HEK293 (cell line): ENCODE measurements at regions not wholly inside any gene's neighbourhood (a gene's known extent, or its start where the extent isn't known, plus 50 kb on each side); places are given as distances from the start of the nearest gene placed in this dataset.
A peak's percentile ranks its signal among the peaks of the same experiment; 100 is the strongest.

Experiments
- CTCF ChIA-PET: fragments of 350-600 bp; formaldehyde crosslinking; extraction: SDS; loops from one replicate; lab custom pipeline; 2021; ENCODE audit warnings: antibody characterized with exemption; lab: Yijun Ruan, JAX
- POLR2A ChIA-PET: fragments of 300-600 bp; formaldehyde crosslinking; extraction: SDS; loops from one replicate; lab custom pipeline; 2020; ENCODE audit warnings: antibody characterized with exemption, inconsistent platforms; lab: Yijun Ruan, JAX
- H3K27ac ChIP-seq: fragments of 200-500 bp; sonication (Bioruptor generic); 2 replicates; pipeline ENCODE4 v1.5.1; 2014; ENCODE audit warnings: low read depth, low read length, control low read depth, inconsistent platforms; ENCODE audit errors: extremely low read depth
- H3K36me3 ChIP-seq, 2 experiments: fragments of 200-500 bp in 1 of 2; sonication (Bioruptor generic) in 1 of 2; 1 replicate in 1 of 2; 2 replicates in 1 of 2; pipeline ENCODE4 v1.5.1; 2014 to 2017; ENCODE audit warnings: inconsistent platforms in 2 of 2, low read length in 2 of 2; ENCODE audit not compliant: control insufficient read depth in 2 of 2, insufficient read depth in 1 of 2
- H3K4me1 ChIP-seq: fragments of 200-500 bp; sonication (Bioruptor generic); 2 replicates; pipeline ENCODE4 v1.5.1; 2014; ENCODE audit warnings: mild to moderate bottlenecking, low read length, inconsistent platforms; ENCODE audit not compliant: control insufficient read depth, insufficient read depth
- H3K4me3 ChIP-seq: 2 replicates; pipeline ENCODE4 v1.5.1; 2011; ENCODE audit warnings: low read depth, mild to moderate bottlenecking, control low read depth, low read length, moderate library complexity
- H3K9me3 ChIP-seq: fragments of 200-500 bp; sonication (Bioruptor generic); 2 replicates; pipeline ENCODE4 v1.5.1; 2014; ENCODE audit warnings: low read depth, low read length, inconsistent platforms; ENCODE audit not compliant: control insufficient read depth, insufficient read depth
- GLIS1 ChIP-seq: fragments of 450-650 bp; formaldehyde crosslinking; IDR thresholded peaks from 2 replicates; pipeline ENCODE4 v1.5.1; 2016; ENCODE audit warnings: missing biosample characterization, missing genetic modification characterization
- HOXD13 ChIP-seq: sonication (generic); formaldehyde crosslinking; IDR thresholded peaks from 2 replicates; pipeline ENCODE4 v1.8.0; 2022; ENCODE audit warnings: missing genetic modification reagents, borderline replicate concordance
- SP7 ChIP-seq: fragments of 450-650 bp; formaldehyde crosslinking; IDR thresholded peaks from 2 replicates; pipeline ENCODE4 v1.5.1; 2016; ENCODE audit warnings: missing biosample characterization, missing genetic modification characterization
- TCF7L2 ChIP-seq: IDR thresholded peaks from 2 replicates; pipeline ENCODE4 v1.6.1; 2011; ENCODE audit warnings: low read depth, mild to moderate bottlenecking, inconsistent platforms, low read length, moderate library complexity, borderline replicate concordance
- ZEB2 ChIP-seq: fragments of 450-650 bp; formaldehyde crosslinking; IDR thresholded peaks from 2 replicates; pipeline ENCODE4 v1.5.1; 2016; ENCODE audit warnings: missing biosample characterization, missing genetic modification characterization
- ZFP41 ChIP-seq: fragments of 450-650 bp; formaldehyde crosslinking; IDR thresholded peaks from 2 replicates; pipeline ENCODE4 v1.5.1; 2016; ENCODE audit warnings: missing biosample characterization, missing genetic modification characterization, borderline replicate concordance
- ZNF114 ChIP-seq: fragments of 450-650 bp; formaldehyde crosslinking; IDR thresholded peaks from 2 replicates; pipeline ENCODE4 v1.5.0; 2017; ENCODE audit warnings: missing biosample characterization, missing genetic modification characterization
- ZNF248 ChIP-seq: fragments of 450-650 bp; formaldehyde crosslinking; IDR thresholded peaks from 2 replicates; pipeline ENCODE4 v1.5.1; 2017; ENCODE audit warnings: missing biosample characterization, missing genetic modification characterization
- ZNF335 ChIP-seq: fragments of 450-650 bp; formaldehyde crosslinking; conservative IDR thresholded peaks from 2 replicates; pipeline ENCODE4 v1.5.1; 2016; ENCODE audit warnings: missing biosample characterization, missing genetic modification characterization
- ZNF391 ChIP-seq: fragments of 450-650 bp; formaldehyde crosslinking; IDR thresholded peaks from 2 replicates; pipeline ENCODE4 v1.5.1; 2016; ENCODE audit warnings: low read depth, missing biosample characterization, missing genetic modification characterization, borderline replicate concordance
- ZNF416 ChIP-seq: fragments of 450-650 bp; formaldehyde crosslinking; IDR thresholded peaks from 2 replicates; pipeline ENCODE4 v1.5.1; 2016; ENCODE audit warnings: missing biosample characterization, missing genetic modification characterization
- ZNF561 ChIP-seq: fragments of 450-650 bp; IDR thresholded peaks from 2 replicates; pipeline ENCODE4 v1.5.1; 2018; ENCODE audit warnings: missing biosample characterization, missing genetic modification characterization, borderline replicate concordance
- ZNF660 ChIP-seq: fragments of 450-650 bp; IDR thresholded peaks from 2 replicates; pipeline ENCODE4 v1.5.1; 2018; ENCODE audit warnings: missing biosample characterization, mild to moderate bottlenecking, missing genetic modification characterization
- ZNF776 ChIP-seq: fragments of 450-650 bp; formaldehyde crosslinking; IDR thresholded peaks from 2 replicates; pipeline ENCODE4 v1.5.0; 2017; ENCODE audit warnings: missing biosample characterization, missing genetic modification characterization, borderline replicate concordance
- ZNF830 ChIP-seq: fragments of 450-650 bp; IDR thresholded peaks from 2 replicates; pipeline ENCODE4 v1.5.0; 2018; ENCODE audit warnings: missing biosample characterization, missing genetic modification characterization, low read depth, mild to moderate bottlenecking, moderate library complexity
- ZSCAN23 ChIP-seq: fragments of 450-650 bp; formaldehyde crosslinking; IDR thresholded peaks from 2 replicates; pipeline ENCODE4 v1.5.1; 2016; ENCODE audit warnings: missing biosample characterization, missing genetic modification characterization
- TF ChIP-seq, protein P1 (sequence below): fragments of 450-650 bp; formaldehyde crosslinking; IDR thresholded peaks from 2 replicates; pipeline ENCODE4 v1.5.1; 2016; ENCODE audit warnings: missing biosample characterization, missing genetic modification characterization
- TF ChIP-seq, protein P2 (sequence below): fragments of 450-650 bp; formaldehyde crosslinking; IDR thresholded peaks from 2 replicates; pipeline ENCODE4 v1.5.1; 2017; ENCODE audit warnings: missing biosample characterization, missing genetic modification characterization
- TF ChIP-seq, protein P3 (sequence below): fragments of 450-650 bp; formaldehyde crosslinking; IDR thresholded peaks from 2 replicates; pipeline ENCODE4 v1.5.1; 2016; ENCODE audit warnings: missing biosample characterization, missing genetic modification characterization
- TF ChIP-seq, protein P4 (sequence below): fragments of 450-650 bp; formaldehyde crosslinking; IDR thresholded peaks from 2 replicates; pipeline ENCODE4; 2016; ENCODE audit warnings: missing biosample characterization, missing genetic modification characterization
- TF ChIP-seq, protein P5 (sequence below): fragments of 450-650 bp; IDR thresholded peaks from 2 replicates; pipeline ENCODE4 v1.5.1; 2018; ENCODE audit warnings: missing biosample characterization, missing genetic modification characterization
- TF ChIP-seq, protein P6 (sequence below): fragments of 450-650 bp; formaldehyde crosslinking; conservative IDR thresholded peaks from 2 replicates; pipeline ENCODE4 v1.5.1; 2016; ENCODE audit warnings: low read depth, missing biosample characterization, missing genetic modification characterization
- TF ChIP-seq, protein P7 (sequence below): fragments of 450-650 bp; formaldehyde crosslinking; IDR thresholded peaks from 2 replicates; pipeline ENCODE4 v1.5.1; 2016; ENCODE audit warnings: missing biosample characterization, missing genetic modification characterization

DNA sequence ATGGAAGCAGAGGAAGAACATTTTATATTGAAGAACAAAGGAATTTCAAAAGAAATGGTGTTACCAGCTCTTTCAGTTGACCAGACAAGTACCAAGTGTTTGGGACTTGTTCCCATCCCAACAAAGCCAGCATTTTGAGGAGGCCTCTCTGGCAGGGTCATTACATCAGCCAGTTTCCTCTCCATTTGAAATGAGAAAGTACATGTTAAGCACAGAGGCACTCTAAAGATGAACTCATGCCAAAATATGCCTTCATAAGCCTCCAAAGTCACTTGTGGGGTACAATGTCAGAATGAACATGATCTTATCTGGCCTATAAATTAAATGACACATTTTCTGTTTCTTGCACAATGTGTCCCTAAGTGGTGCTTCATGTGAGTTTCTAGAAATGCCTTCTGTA is 223.9 kb downstream of the PRL start:
- H3K36me3 ChIP-seq: no peaks in the 10 kb centered on the region
- no peaks in the 10 kb centered on the region for H3K4me1 ChIP-seq
- H3K4me3 ChIP-seq: no peak overlapping the region
- ChIA-PET CTCF (no interaction called here), POLR2A (no interaction called here)
- no peak overlapping the region for H3K27ac ChIP-seq
- H3K9me3 ChIP-seq: no peaks in the 10 kb centered on the region
- TF ChIP-seq, protein P1, sequence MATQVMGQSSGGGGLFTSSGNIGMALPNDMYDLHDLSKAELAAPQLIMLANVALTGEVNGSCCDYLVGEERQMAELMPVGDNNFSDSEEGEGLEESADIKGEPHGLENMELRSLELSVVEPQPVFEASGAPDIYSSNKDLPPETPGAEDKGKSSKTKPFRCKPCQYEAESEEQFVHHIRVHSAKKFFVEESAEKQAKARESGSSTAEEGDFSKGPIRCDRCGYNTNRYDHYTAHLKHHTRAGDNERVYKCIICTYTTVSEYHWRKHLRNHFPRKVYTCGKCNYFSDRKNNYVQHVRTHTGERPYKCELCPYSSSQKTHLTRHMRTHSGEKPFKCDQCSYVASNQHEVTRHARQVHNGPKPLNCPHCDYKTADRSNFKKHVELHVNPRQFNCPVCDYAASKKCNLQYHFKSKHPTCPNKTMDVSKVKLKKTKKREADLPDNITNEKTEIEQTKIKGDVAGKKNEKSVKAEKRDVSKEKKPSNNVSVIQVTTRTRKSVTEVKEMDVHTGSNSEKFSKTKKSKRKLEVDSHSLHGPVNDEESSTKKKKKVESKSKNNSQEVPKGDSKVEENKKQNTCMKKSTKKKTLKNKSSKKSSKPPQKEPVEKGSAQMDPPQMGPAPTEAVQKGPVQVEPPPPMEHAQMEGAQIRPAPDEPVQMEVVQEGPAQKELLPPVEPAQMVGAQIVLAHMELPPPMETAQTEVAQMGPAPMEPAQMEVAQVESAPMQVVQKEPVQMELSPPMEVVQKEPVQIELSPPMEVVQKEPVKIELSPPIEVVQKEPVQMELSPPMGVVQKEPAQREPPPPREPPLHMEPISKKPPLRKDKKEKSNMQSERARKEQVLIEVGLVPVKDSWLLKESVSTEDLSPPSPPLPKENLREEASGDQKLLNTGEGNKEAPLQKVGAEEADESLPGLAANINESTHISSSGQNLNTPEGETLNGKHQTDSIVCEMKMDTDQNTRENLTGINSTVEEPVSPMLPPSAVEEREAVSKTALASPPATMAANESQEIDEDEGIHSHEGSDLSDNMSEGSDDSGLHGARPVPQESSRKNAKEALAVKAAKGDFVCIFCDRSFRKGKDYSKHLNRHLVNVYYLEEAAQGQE (tag by site-specific recombination): no peak
- TF ChIP-seq, protein P2, sequence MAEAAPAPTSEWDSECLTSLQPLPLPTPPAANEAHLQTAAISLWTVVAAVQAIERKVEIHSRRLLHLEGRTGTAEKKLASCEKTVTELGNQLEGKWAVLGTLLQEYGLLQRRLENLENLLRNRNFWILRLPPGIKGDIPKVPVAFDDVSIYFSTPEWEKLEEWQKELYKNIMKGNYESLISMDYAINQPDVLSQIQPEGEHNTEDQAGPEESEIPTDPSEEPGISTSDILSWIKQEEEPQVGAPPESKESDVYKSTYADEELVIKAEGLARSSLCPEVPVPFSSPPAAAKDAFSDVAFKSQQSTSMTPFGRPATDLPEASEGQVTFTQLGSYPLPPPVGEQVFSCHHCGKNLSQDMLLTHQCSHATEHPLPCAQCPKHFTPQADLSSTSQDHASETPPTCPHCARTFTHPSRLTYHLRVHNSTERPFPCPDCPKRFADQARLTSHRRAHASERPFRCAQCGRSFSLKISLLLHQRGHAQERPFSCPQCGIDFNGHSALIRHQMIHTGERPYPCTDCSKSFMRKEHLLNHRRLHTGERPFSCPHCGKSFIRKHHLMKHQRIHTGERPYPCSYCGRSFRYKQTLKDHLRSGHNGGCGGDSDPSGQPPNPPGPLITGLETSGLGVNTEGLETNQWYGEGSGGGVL (tag by site-specific recombination): peak; percentile 37; the same call in 1 of the 2 replicates
- TF ChIP-seq ZNF335 (tag by site-specific recombination): 0 out of 2 replicates have a peak, but pooled peaks have one; percentile 17
- TF ChIP-seq GLIS1 (tag by site-specific recombination): no peak
- TF ChIP-seq ZEB2 (tag by site-specific recombination): 0 out of 2 replicates have a peak, but pooled peaks have one; percentile 37
- no peak for TF ChIP-seq ZNF114 (tag by site-specific recombination)
- TF ChIP-seq ZNF830 (tag by site-specific recombination): no peak
- TF ChIP-seq, protein P3, sequence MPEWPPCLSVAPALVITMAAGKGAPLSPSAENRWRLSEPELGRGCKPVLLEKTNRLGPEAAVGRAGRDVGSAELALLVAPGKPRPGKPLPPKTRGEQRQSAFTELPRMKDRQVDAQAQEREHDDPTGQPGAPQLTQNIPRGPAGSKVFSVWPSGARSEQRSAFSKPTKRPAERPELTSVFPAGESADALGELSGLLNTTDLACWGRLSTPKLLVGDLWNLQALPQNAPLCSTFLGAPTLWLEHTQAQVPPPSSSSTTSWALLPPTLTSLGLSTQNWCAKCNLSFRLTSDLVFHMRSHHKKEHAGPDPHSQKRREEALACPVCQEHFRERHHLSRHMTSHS (tag by site-specific recombination): no peak
- TF ChIP-seq ZNF660 (tag by site-specific recombination): no peak
- TF ChIP-seq ZNF391 (tag by site-specific recombination): no peak
- no peak for TF ChIP-seq TCF7L2
- no peak for TF ChIP-seq ZNF776 (tag by site-specific recombination)
- TF ChIP-seq, protein P4, sequence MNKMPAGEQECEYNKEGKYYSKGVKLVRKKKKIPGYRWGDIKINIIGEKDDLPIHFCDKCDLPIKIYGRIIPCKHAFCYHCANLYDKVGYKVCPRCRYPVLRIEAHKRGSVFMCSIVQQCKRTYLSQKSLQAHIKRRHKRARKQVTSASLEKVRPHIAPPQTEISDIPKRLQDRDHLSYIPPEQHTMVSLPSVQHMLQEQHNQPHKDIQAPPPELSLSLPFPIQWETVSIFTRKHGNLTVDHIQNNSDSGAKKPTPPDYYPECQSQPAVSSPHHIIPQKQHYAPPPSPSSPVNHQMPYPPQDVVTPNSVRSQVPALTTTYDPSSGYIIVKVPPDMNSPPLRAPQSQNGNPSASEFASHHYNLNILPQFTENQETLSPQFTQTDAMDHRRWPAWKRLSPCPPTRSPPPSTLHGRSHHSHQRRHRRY (tag by site-specific recombination): no peak
- no peak for TF ChIP-seq ZNF561
- TF ChIP-seq, protein P5, sequence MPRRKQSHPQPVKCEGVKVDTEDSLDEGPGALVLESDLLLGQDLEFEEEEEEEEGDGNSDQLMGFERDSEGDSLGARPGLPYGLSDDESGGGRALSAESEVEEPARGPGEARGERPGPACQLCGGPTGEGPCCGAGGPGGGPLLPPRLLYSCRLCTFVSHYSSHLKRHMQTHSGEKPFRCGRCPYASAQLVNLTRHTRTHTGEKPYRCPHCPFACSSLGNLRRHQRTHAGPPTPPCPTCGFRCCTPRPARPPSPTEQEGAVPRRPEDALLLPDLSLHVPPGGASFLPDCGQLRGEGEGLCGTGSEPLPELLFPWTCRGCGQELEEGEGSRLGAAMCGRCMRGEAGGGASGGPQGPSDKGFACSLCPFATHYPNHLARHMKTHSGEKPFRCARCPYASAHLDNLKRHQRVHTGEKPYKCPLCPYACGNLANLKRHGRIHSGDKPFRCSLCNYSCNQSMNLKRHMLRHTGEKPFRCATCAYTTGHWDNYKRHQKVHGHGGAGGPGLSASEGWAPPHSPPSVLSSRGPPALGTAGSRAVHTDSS (tag by site-specific recombination): peak; percentile 14; the same call in 1 of the 2 replicates
- TF ChIP-seq HOXD13: no peak
- TF ChIP-seq ZNF248 (tag by site-specific recombination): no peak
- TF ChIP-seq, protein P6, sequence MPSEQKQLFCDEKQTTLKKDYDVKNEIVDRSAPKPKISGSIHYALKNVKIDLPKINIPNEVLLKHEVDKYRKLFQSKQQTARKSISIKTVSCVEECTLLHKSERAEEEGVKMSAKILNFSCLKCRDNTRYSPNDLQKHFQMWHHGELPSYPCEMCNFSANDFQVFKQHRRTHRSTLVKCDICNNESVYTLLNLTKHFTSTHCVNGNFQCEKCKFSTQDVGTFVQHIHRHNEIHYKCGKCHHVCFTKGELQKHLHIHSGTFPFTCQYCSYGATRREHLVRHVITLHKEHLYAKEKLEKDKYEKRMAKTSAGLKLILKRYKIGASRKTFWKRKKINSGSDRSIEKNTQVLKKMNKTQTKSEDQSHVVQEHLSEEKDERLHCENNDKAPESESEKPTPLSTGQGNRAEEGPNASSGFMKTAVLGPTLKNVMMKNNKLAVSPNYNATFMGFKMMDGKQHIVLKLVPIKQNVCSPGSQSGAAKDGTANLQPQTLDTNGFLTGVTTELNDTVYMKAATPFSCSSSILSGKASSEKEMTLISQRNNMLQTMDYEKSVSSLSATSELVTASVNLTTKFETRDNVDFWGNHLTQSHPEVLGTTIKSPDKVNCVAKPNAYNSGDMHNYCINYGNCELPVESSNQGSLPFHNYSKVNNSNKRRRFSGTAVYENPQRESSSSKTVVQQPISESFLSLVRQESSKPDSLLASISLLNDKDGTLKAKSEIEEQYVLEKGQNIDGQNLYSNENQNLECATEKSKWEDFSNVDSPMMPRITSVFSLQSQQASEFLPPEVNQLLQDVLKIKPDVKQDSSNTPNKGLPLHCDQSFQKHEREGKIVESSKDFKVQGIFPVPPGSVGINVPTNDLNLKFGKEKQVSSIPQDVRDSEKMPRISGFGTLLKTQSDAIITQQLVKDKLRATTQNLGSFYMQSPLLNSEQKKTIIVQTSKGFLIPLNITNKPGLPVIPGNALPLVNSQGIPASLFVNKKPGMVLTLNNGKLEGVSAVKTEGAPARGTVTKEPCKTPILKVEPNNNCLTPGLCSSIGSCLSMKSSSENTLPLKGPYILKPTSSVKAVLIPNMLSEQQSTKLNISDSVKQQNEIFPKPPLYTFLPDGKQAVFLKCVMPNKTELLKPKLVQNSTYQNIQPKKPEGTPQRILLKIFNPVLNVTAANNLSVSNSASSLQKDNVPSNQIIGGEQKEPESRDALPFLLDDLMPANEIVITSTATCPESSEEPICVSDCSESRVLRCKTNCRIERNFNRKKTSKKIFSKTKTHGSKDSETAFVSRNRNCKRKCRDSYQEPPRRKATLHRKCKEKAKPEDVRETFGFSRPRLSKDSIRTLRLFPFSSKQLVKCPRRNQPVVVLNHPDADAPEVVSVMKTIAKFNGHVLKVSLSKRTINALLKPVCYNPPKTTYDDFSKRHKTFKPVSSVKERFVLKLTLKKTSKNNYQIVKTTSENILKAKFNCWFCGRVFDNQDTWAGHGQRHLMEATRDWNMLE: peak; percentile 52; the same call in 1 of the 2 replicates
- no peak for TF ChIP-seq ZFP41 (tag by site-specific recombination)
- no peak for TF ChIP-seq ZSCAN23 (tag by site-specific recombination)
- no peak for TF ChIP-seq ZNF416 (tag by site-specific recombination)
- TF ChIP-seq, protein P7, sequence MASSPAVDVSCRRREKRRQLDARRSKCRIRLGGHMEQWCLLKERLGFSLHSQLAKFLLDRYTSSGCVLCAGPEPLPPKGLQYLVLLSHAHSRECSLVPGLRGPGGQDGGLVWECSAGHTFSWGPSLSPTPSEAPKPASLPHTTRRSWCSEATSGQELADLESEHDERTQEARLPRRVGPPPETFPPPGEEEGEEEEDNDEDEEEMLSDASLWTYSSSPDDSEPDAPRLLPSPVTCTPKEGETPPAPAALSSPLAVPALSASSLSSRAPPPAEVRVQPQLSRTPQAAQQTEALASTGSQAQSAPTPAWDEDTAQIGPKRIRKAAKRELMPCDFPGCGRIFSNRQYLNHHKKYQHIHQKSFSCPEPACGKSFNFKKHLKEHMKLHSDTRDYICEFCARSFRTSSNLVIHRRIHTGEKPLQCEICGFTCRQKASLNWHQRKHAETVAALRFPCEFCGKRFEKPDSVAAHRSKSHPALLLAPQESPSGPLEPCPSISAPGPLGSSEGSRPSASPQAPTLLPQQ: peak; percentile 64; the same call in 1 of the 2 replicates
- no peak for TF ChIP-seq SP7 (tag by site-specific recombination)
